ENCODE measurements at regions not wholly inside any gene's neighbourhood (a gene's known extent, or its start where the extent isn't known, plus 50 kb on each side); places are given as distances from the start of the nearest gene placed in this dataset.
"Not testable (repeated sequence)": the region's sequence is repeated elsewhere in the genome, so short reads cannot be mapped to it uniquely, and the experiment has no call there.

- no peak overlapping the region for H3K4me3 ChIP-seq (replicated peaks; ENCODE audit: insufficient read depth, low read length)
- H3K27ac ChIP-seq (replicated peaks), result no peak overlapping the region
- H3K27me3 ChIP-seq (ENCODE audit: insufficient read depth, poor library complexity, severe bottlenecking), result no peaks in the 10 kb centered on the region
- DNase-seq (ENCODE audit: low read depth in 1 of 2, low spot score in 1 of 2), result no peak
- TF ChIP-seq POLR2AphosphoS5 (IDR thresholded peaks at IDR 0.05; ENCODE audit: low read depth), result no peak
- TF ChIP-seq SPI1 (IDR thresholded peaks at IDR 0.05; ENCODE audit: borderline replicate concordance, low read depth), result no peak
- TF ChIP-seq, protein P1, sequence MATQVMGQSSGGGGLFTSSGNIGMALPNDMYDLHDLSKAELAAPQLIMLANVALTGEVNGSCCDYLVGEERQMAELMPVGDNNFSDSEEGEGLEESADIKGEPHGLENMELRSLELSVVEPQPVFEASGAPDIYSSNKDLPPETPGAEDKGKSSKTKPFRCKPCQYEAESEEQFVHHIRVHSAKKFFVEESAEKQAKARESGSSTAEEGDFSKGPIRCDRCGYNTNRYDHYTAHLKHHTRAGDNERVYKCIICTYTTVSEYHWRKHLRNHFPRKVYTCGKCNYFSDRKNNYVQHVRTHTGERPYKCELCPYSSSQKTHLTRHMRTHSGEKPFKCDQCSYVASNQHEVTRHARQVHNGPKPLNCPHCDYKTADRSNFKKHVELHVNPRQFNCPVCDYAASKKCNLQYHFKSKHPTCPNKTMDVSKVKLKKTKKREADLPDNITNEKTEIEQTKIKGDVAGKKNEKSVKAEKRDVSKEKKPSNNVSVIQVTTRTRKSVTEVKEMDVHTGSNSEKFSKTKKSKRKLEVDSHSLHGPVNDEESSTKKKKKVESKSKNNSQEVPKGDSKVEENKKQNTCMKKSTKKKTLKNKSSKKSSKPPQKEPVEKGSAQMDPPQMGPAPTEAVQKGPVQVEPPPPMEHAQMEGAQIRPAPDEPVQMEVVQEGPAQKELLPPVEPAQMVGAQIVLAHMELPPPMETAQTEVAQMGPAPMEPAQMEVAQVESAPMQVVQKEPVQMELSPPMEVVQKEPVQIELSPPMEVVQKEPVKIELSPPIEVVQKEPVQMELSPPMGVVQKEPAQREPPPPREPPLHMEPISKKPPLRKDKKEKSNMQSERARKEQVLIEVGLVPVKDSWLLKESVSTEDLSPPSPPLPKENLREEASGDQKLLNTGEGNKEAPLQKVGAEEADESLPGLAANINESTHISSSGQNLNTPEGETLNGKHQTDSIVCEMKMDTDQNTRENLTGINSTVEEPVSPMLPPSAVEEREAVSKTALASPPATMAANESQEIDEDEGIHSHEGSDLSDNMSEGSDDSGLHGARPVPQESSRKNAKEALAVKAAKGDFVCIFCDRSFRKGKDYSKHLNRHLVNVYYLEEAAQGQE (IDR thresholded peaks at IDR 0.05; ENCODE audit: insufficient replicate concordance, low read depth), result no peak
- TF ChIP-seq CTCF (IDR thresholded peaks at IDR 0.05; ENCODE audit: insufficient read depth, low read length), result no peak
- TF ChIP-seq GABPA (IDR thresholded peaks at IDR 0.05; ENCODE audit: low read depth), result no peak
Measured at GRCh38 chr4:170386511-170386910, 296.8 kb upstream of the AADAT start.

GRCh38 chr4:170374770-170375169, 285.0 kb upstream of the AADAT start:
- Histone ChIP-seq H3K4me3 (replicated peaks; ENCODE audit: insufficient read depth, low read length) (no peak overlapping the region), H3K27ac (replicated peaks) (no peak overlapping the region), H3K27me3 (ENCODE audit: insufficient read depth, poor library complexity, severe bottlenecking) (no peaks in the 10 kb centered on the region)
- DNase-seq (ENCODE audit: low read depth in 1 of 2, low spot score in 1 of 2), result peak; percentile 21 to 62
- TF ChIP-seq POLR2AphosphoS5 (IDR thresholded peaks at IDR 0.05; ENCODE audit: low read depth) (no peak), GABPA (IDR thresholded peaks at IDR 0.05; ENCODE audit: low read depth) (no peak), SPI1 (IDR thresholded peaks at IDR 0.05; ENCODE audit: borderline replicate concordance, low read depth) (no peak), CTCF (IDR thresholded peaks at IDR 0.05; ENCODE audit: insufficient read depth, low read length) (peak; percentile 62)
- TF ChIP-seq, protein P1 (IDR thresholded peaks at IDR 0.05; ENCODE audit: insufficient replicate concordance, low read depth), result no peak

DNA sequence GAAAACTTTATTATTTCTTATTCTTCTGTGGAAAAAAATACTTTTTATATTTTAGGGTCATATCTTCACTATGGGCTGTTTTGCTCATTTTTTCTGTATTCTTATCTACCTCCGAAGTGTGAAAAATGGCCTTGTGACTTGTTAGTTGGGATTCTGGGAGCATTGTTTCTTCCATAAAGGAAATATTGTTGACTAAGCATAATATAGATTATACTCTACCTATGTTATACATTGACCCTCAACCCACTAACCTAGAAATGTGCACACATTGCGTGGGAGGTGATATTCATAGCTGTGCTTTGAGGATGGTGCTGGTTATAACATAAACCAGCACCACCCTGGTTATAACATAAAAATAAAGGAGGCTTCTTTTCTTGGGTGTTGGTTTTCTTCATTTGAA, 259.2 kb upstream of the AADAT start:
- TF ChIP-seq SPI1 (IDR thresholded peaks at IDR 0.05; ENCODE audit: borderline replicate concordance, low read depth) (no peak), POLR2AphosphoS5 (IDR thresholded peaks at IDR 0.05; ENCODE audit: low read depth) (no peak), GABPA (IDR thresholded peaks at IDR 0.05; ENCODE audit: low read depth) (no peak), CTCF (IDR thresholded peaks at IDR 0.05; ENCODE audit: insufficient read depth, low read length) (no peak)
- TF ChIP-seq, protein P1 (IDR thresholded peaks at IDR 0.05; ENCODE audit: insufficient replicate concordance, low read depth), result no peak
- Histone ChIP-seq H3K27ac (replicated peaks) (no peak overlapping the region), H3K4me3 (replicated peaks; ENCODE audit: insufficient read depth, low read length) (no peak overlapping the region), H3K27me3 (ENCODE audit: insufficient read depth, poor library complexity, severe bottlenecking) (no peaks in the 10 kb centered on the region)
- no peak for DNase-seq (ENCODE audit: low read depth in 1 of 2, low spot score in 1 of 2)

- not testable (repeated sequence) for H3K27me3 ChIP-seq (ENCODE audit: insufficient read depth, poor library complexity, severe bottlenecking); DNase-seq (ENCODE audit: low read depth in 1 of 2, low spot score in 1 of 2); H3K4me3 ChIP-seq (replicated peaks; ENCODE audit: insufficient read depth, low read length)
Measured at GRCh38 chr4:170347191-170347590, 257.4 kb upstream of the AADAT start.

More at GRCh38 chr4:170347191-170347590, 257.4 kb upstream of the AADAT start:
- not testable (repeated sequence) for H3K27ac ChIP-seq (replicated peaks)

Measured in HL-60 (cell line).